Caki2 (cell line): ENCODE measurements at regions not wholly inside any gene's neighbourhood (a gene's known extent, or its start where the extent isn't known, plus 50 kb on each side); places are given as distances from the start of the nearest gene placed in this dataset.

Experiments
- DNase-seq: peaks from one replicate; pipeline ENCODE4 v3.0.0-alpha.2; 2015; ENCODE audit warnings: low read depth
- in situ Hi-C: cut with HindIII; loops from 2 replicates; pipeline ENCODE4 v1.10.0; 2016; ENCODE audit warnings: low sequenced_read_pairs, low pct_unique_long_range_greater_than_20kb, mixed read lengths

- DNase-seq: no peak
- in situ Hi-C loops: no loop called here
Observed at GRCh38 chr20:52577696-52578095, 386.1 kb upstream of the ZFP64 start.

GRCh38 chr20:52572687-52573086 is 381.1 kb upstream of the ZFP64 start:
- in situ Hi-C loops: no loop called here
- no peak for DNase-seq

- no peak for DNase-seq
- in situ Hi-C loops: no loop called here
Observed at GRCh38 chr20:52569201-52569600, 377.6 kb upstream of the ZFP64 start.

GRCh38 chr20:52565614-52566013 is 374.0 kb upstream of the ZFP64 start:
- in situ Hi-C loops: no loop called here
- DNase-seq: no peak

- DNase-seq: no peak
- in situ Hi-C loops: no loop called here
Observed at GRCh38 chr20:52564594-52564993, 373.0 kb upstream of the ZFP64 start.

GRCh38 chr20:52552181-52552872 is 360.7 kb upstream of the ZFP64 start:
- in situ Hi-C loops: no loop called here
- peak; percentile 82 for DNase-seq

- DNase-seq: no peak
- in situ Hi-C loops: no loop called here
Observed at GRCh38 chr20:52542131-52542530, 350.6 kb upstream of the ZFP64 start.

- in situ Hi-C loops: no loop called here
- no peak for DNase-seq
Observed at GRCh38 chr20:52540509-52540908, 348.9 kb upstream of the ZFP64 start.

GRCh38 chr20:52539891-52540290 is 348.3 kb upstream of the ZFP64 start:
- in situ Hi-C loops: no loop called here
- no peak for DNase-seq

GRCh38 chr20:52536841-52537400 is 345.3 kb upstream of the ZFP64 start:
- in situ Hi-C loops: no loop called here
- peak; percentile 41 for DNase-seq

GRCh38 chr20:52536040-52536439 is 344.5 kb upstream of the ZFP64 start:
- DNase-seq: no peak
- in situ Hi-C loops: no loop called here

GRCh38 chr20:52534616-52535015 is 343.0 kb upstream of the ZFP64 start:
- in situ Hi-C loops: no loop called here
- DNase-seq: no peak

GRCh38 chr20:52533401-52533800 is 341.8 kb upstream of the ZFP64 start:
- in situ Hi-C loops: no loop called here
- no peak for DNase-seq

- DNase-seq: peak; percentile 85
- in situ Hi-C loops: no loop called here
Observed at GRCh38 chr20:52532674-52533073, 341.1 kb upstream of the ZFP64 start.

GRCh38 chr20:52530571-52530970 is 339.0 kb upstream of the ZFP64 start:
- no peak for DNase-seq
- in situ Hi-C loops: no loop called here

GRCh38 chr20:52529826-52530225 is 338.2 kb upstream of the ZFP64 start:
- in situ Hi-C loops: no loop called here
- peak; percentile 82 for DNase-seq

GRCh38 chr20:52524861-52525260 is 333.3 kb upstream of the ZFP64 start:
- DNase-seq: no peak
- in situ Hi-C loops: no loop called here

- in situ Hi-C loops: no loop called here
- no peak for DNase-seq
Observed at GRCh38 chr20:52518735-52519134, 327.2 kb upstream of the ZFP64 start.

GRCh38 chr20:52515877-52516276 is 324.3 kb upstream of the ZFP64 start:
- no peak for DNase-seq
- in situ Hi-C loops: no loop called here

- no peak for DNase-seq
- in situ Hi-C loops: no loop called here
Observed at GRCh38 chr20:52500157-52500556, 308.6 kb upstream of the ZFP64 start.
